Mucosa of descending colon (tissue), 3 donors: ENCODE measurements at regions not wholly inside any gene's neighbourhood (a gene's known extent, or its start where the extent isn't known, plus 50 kb on each side); places are given as distances from the start of the nearest gene placed in this dataset.

Experiments used
- ATAC-seq: fragments of 200-7000 bp; cut with Tn5 transposase; one replicate; pipeline ENCODE4 v1.9.1; 2020; ENCODE audit warnings: mild to moderate bottlenecking, moderate library complexity
- DNase-seq, 3 donors: peaks; one replicate each; pipeline ENCODE4 v3.0.0-alpha.2; 2020
- H3K36me3 ChIP-seq: fragments of 200-600 bp; one replicate; pipeline ENCODE4 v1.8.0; 2021; ENCODE audit warnings: low read depth, mild to moderate bottlenecking
- H3K4me1 ChIP-seq: fragments of 200-600 bp; one replicate; pipeline ENCODE4 v1.8.0; 2021; ENCODE audit warnings: low read depth, mild to moderate bottlenecking
- H3K4me3 ChIP-seq: fragments of 200-600 bp; one replicate; pipeline ENCODE4 v1.8.0; 2021; ENCODE audit warnings: mild to moderate bottlenecking
- H3K9me3 ChIP-seq: fragments of 200-600 bp; one replicate; pipeline ENCODE4 v1.8.0; 2021; ENCODE audit warnings: mild to moderate bottlenecking
- intact Hi-C, 2 donors: fragments of 100-400 bp; cut with DNase I in 1 of 2; cut with micrococcal nuclease in 1 of 2; formaldehyde crosslinking; loops; one replicate each; pipeline versions ENCODE4 v1.11.0 to v1.11.1; 2022; cut with DNase I, micrococcal nuclease
- TF ChIP-seq, protein P1 (sequence below): fragments of 200-600 bp; IDR thresholded peaks from one replicate; pipeline ENCODE4 v1.8.0; 2022; ENCODE audit warnings: antibody characterized with exemption, mild to moderate bottlenecking
- donor health status: DM: no; HTN: no; CAD: no; lungs with moderate emphysema.
- donor health status: DM: no; HTN: no; CAD: no.
- donor health status: DM: no; HTN: yes; CAD: no.

GRCh38 chr3:177820683-177821316, 623.5 kb upstream of the TBL1XR1 start:
- H3K4me1 ChIP-seq, result no peaks in the 10 kb centered on the region
- ATAC-seq (no peak), DNase-seq (no peak)
- TF ChIP-seq, protein P1, sequence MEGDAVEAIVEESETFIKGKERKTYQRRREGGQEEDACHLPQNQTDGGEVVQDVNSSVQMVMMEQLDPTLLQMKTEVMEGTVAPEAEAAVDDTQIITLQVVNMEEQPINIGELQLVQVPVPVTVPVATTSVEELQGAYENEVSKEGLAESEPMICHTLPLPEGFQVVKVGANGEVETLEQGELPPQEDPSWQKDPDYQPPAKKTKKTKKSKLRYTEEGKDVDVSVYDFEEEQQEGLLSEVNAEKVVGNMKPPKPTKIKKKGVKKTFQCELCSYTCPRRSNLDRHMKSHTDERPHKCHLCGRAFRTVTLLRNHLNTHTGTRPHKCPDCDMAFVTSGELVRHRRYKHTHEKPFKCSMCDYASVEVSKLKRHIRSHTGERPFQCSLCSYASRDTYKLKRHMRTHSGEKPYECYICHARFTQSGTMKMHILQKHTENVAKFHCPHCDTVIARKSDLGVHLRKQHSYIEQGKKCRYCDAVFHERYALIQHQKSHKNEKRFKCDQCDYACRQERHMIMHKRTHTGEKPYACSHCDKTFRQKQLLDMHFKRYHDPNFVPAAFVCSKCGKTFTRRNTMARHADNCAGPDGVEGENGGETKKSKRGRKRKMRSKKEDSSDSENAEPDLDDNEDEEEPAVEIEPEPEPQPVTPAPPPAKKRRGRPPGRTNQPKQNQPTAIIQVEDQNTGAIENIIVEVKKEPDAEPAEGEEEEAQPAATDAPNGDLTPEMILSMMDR, result no peak
- H3K36me3 ChIP-seq, result no peaks in the 10 kb centered on the region
- no peaks in the 10 kb centered on the region for H3K9me3 ChIP-seq
- intact Hi-C loops, result no loop called here
- no peak overlapping the region for H3K4me3 ChIP-seq

DNA sequence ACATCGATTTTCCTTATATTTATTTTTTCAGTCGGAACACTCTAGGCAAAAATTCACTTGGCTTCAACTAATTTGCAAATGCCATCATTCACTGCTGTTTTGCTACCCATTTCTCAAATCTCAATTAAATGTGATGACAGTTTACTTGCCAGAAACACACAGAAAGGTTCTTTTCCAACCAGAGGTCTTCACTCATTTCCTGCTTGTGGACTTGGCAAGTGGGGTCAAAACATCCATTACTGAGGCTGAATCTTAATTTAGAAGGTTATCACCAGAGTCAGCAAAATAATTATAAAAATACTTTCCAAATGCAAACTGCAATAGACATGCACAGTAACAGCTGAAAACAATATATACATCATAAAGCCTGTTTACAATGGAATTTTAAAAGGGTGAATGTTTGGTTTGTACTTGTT, 625.4 kb upstream of the TBL1XR1 start:
- no peak for DNase-seq
- TF ChIP-seq, protein P1, result no peak
- Histone ChIP-seq H3K4me3 (no peak overlapping the region), H3K9me3 (no peaks in the 10 kb centered on the region), H3K36me3 (no peaks in the 10 kb centered on the region), H3K4me1 (no peaks in the 10 kb centered on the region)
- ATAC-seq, result no peak
- intact Hi-C loops, result no loop called here

DNA sequence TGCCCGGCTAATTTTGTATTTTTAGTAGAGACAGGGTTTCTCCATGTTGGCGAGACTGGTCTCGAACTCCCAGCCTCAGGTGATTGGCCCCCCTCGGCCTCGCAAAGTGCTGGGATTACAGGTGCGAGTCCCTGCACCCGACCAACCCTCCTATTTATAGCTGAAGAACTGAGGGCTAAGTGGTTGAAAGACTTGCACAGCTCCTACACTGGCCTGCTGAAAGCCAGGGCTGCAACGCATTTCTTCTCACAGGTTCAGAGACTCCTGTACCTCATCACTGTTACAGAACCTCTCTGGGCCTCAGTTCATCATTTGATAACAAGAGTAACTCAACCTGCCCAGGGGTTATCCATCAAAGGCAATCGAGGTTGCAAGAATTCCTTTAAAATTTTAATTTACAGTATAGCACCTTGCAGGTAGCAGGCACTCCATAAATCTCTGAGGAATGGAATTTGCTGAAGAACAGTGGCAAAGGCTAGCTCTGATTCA, 626.5 kb upstream of the TBL1XR1 start:
- no peak for DNase-seq
- Histone ChIP-seq H3K9me3 (no peaks in the 10 kb centered on the region), H3K36me3 (no peaks in the 10 kb centered on the region), H3K4me3 (no peak overlapping the region), H3K4me1 (no peaks in the 10 kb centered on the region)
- TF ChIP-seq, protein P1, result no peak
- intact Hi-C loops, result no loop called here
- ATAC-seq, result no peak

GRCh38 chr3:177824190-177824786, 627.0 kb upstream of the TBL1XR1 start:
- Histone ChIP-seq H3K9me3 (no peaks in the 10 kb centered on the region), H3K4me3 (no peak overlapping the region), H3K4me1 (no peaks in the 10 kb centered on the region), H3K36me3 (no peaks in the 10 kb centered on the region)
- intact Hi-C loops, result no loop called here
- DNase-seq (peak; percentile 43 to 57 (median 46)), ATAC-seq (peak; percentile 76)
- TF ChIP-seq, protein P1, result no peak

DNA sequence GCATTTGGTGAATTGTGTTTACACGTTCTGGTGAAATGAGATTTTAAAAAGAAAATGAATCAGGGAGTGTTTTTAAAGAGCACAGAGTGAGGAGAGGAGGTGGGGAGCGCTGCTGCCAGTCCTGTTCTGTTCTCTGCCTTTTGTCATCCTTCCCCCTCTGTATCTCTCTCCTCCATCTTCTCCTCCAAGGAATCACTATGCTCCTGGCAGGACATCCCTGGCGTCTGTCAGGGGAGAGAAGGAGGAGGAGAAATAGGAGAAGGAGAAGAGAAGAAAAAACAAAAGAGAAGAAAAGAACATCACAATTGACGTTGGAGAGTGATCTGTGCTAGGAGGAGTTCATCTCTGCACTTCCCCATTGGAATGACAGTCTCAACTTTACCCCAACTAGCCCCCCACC, 627.6 kb upstream of the TBL1XR1 start:
- no peak for DNase-seq
- Histone ChIP-seq H3K4me3 (no peak overlapping the region), H3K9me3 (no peaks in the 10 kb centered on the region), H3K4me1 (no peaks in the 10 kb centered on the region), H3K36me3 (no peaks in the 10 kb centered on the region)
- TF ChIP-seq, protein P1, result no peak
- intact Hi-C loops, result no loop called here
- ATAC-seq, result no peak
